Thyroid gland (tissue), 4 donors: ENCODE measurements at regions not wholly inside any gene's neighbourhood (a gene's known extent, or its start where the extent isn't known, plus 50 kb on each side); places are given as distances from the start of the nearest gene placed in this dataset.

ENCODE experiments used
- DNase-seq, 2 donors: peaks; one replicate each; pipeline ENCODE4 v3.0.0-alpha.2; 2019
- H3K27ac ChIP-seq, 3 donors: fragments of 200-600 bp; sonication (generic); 1 replicate in 2 of 3; 2 replicates in 1 of 3; pipeline ENCODE4 v1.5.1; 2016 to 2019; ENCODE audit warnings: mild to moderate bottlenecking in 1 of 3, moderate library complexity in 1 of 3
- H3K27me3 ChIP-seq: fragments of 200-600 bp; sonication (generic); one replicate; pipeline ENCODE4 v1.5.1; 2019
- H3K36me3 ChIP-seq, 2 donors: fragments of 200-600 bp; sonication (generic); one replicate each; pipeline ENCODE4 v1.5.1; 2016 to 2019
- H3K4me1 ChIP-seq, 2 donors: fragments of 200-600 bp; sonication (generic); one replicate each; pipeline ENCODE4 v1.5.1; 2017 to 2019
- H3K4me3 ChIP-seq, 3 donors: fragments of 200-600 bp; sonication (generic); replicated peaks in 1 of 3; 1 replicate in 2 of 3; 2 replicates in 1 of 3; pipeline ENCODE4 v1.5.1; 2016; ENCODE audit warnings: mild to moderate bottlenecking in 1 of 3
- H3K9me3 ChIP-seq: fragments of 200-600 bp; sonication (generic); one replicate; pipeline ENCODE4 v1.5.1; 2017
- POLR2A ChIP-seq, 2 donors: fragments of 450-650 bp; IDR thresholded peaks; one replicate each; pipeline ENCODE4 v1.6.1; 2017; ENCODE audit warnings: antibody characterized with exemption in 2 of 2, mild to moderate bottlenecking in 2 of 2, moderate library complexity in 1 of 2
- WGBS, 2 donors: methylation state at CpG; one replicate each; pipeline ENCODE4 v1.1.5; 2017; 5-methylcytosine and 5-hydroxymethylcytosine counted together
- intact Hi-C: fragments of 100-400 bp; cut with DNase I; formaldehyde crosslinking; loops from one replicate; pipeline ENCODE4 v1.15.1; 2023
- TF ChIP-seq, protein P1 (sequence below), 6 experiments: fragments of 200-600 bp in 3 of 6; fragments of 450-650 bp in 3 of 6; sonication (generic) in 3 of 6; IDR thresholded peaks; one replicate each; pipeline ENCODE4 v1.5.1; 2016 to 2019; ENCODE audit warnings: antibody characterized with exemption in 6 of 6, mild to moderate bottlenecking in 2 of 6, inconsistent platforms in 1 of 6, moderate library complexity in 1 of 6

GRCh38 chr4:125911058-125911457 lies 596.3 kb downstream of the FAT4 start:
- TF ChIP-seq, protein P1, sequence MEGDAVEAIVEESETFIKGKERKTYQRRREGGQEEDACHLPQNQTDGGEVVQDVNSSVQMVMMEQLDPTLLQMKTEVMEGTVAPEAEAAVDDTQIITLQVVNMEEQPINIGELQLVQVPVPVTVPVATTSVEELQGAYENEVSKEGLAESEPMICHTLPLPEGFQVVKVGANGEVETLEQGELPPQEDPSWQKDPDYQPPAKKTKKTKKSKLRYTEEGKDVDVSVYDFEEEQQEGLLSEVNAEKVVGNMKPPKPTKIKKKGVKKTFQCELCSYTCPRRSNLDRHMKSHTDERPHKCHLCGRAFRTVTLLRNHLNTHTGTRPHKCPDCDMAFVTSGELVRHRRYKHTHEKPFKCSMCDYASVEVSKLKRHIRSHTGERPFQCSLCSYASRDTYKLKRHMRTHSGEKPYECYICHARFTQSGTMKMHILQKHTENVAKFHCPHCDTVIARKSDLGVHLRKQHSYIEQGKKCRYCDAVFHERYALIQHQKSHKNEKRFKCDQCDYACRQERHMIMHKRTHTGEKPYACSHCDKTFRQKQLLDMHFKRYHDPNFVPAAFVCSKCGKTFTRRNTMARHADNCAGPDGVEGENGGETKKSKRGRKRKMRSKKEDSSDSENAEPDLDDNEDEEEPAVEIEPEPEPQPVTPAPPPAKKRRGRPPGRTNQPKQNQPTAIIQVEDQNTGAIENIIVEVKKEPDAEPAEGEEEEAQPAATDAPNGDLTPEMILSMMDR (IDR thresholded peaks at IDR 0.05) = no peak
- no peak for TF ChIP-seq POLR2A (IDR thresholded peaks at IDR 0.05)
- 88 to 90% methylated on average over 2 of the region's 2 CpGs for WGBS, 2 donors
- Histone ChIP-seq H3K4me1 (no peaks in the 10 kb centered on the region), H3K36me3 (no peaks in the 10 kb centered on the region), H3K27me3 (no peaks in the 10 kb centered on the region), H3K4me3 (no peak overlapping the region), H3K27ac (no peak overlapping the region), H3K9me3 (no peaks in the 10 kb centered on the region)
- intact Hi-C loops = no loop called here
- DNase-seq = no peak

DNA sequence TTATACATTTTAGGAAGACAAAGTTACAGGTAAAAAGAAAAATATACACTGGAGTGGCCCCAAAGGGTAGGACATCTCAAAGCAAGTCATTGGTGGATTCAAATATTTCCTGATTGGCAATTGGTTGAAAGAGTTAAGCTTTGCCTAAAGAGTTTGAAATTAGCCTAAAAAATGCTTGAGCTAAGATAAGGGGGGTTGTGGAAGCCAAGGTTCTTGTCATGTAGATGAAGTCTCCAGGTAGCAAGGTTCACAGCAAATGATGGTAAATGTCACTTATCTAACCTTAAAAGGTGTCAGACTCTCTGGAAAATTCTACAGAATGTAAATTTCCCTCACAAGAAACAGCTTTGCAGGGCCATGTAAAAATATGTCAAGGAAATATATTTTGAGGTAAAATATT lies 596.7 kb downstream of the FAT4 start:
- Histone ChIP-seq H3K27ac (no peak overlapping the region), H3K27me3 (no peaks in the 10 kb centered on the region), H3K36me3 (no peaks in the 10 kb centered on the region), H3K4me3 (no peak overlapping the region), H3K9me3 (no peaks in the 10 kb centered on the region), H3K4me1 (no peaks in the 10 kb centered on the region)
- no peak for DNase-seq
- TF ChIP-seq POLR2A (IDR thresholded peaks at IDR 0.05) = no peak
- TF ChIP-seq, protein P1 (IDR thresholded peaks at IDR 0.05) = no peak
- intact Hi-C loops = no loop called here

DNA sequence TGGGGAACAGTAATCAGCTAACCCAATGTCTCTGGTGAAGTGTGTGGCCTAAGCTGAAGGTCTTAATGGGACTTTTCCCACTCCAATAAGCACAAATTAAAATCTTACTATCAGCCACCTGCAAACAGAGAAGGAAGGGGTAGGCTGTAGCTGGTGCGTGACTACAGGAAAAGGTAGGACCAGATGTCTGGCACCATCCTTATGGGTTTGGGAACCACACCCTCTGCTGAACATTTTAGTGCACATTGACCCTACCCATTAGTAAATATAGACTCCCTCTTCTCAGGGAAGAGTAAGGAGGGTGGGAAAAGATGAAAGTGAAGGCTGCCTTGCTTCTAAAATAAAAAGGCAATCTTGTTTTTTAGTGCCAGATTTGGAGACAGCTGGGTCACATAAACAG lies 602.8 kb downstream of the FAT4 start:
- intact Hi-C loops = no loop called here
- no peaks in the 10 kb centered on the region for H3K9me3 ChIP-seq
- no peak for DNase-seq
- no peaks in the 10 kb centered on the region for H3K4me1 ChIP-seq
- no peaks in the 10 kb centered on the region for H3K27me3 ChIP-seq
- no peak for TF ChIP-seq POLR2A (IDR thresholded peaks at IDR 0.05)
- TF ChIP-seq, protein P1 (IDR thresholded peaks at IDR 0.05) = no peak
- no peaks in the 10 kb centered on the region for H3K36me3 ChIP-seq
- no peak overlapping the region for H3K4me3 ChIP-seq
- WGBS, 2 donors = 75 to 84% methylated on average over 1 of the region's 1 CpG
- H3K27ac ChIP-seq = no peak overlapping the region

GRCh38 chr4:125928652-125929051 lies 613.9 kb downstream of the FAT4 start:
- no peaks in the 10 kb centered on the region for H3K27me3 ChIP-seq
- no peak overlapping the region for H3K27ac ChIP-seq
- H3K4me3 ChIP-seq = no peak overlapping the region
- no peaks in the 10 kb centered on the region for H3K9me3 ChIP-seq
- no peak for DNase-seq
- H3K4me1 ChIP-seq = no peaks in the 10 kb centered on the region
- no peaks in the 10 kb centered on the region for H3K36me3 ChIP-seq
- WGBS, 2 donors = 100% methylated on average over 1 of the region's 1 CpG
- intact Hi-C loops = no loop called here
- TF ChIP-seq POLR2A (IDR thresholded peaks at IDR 0.05) = no peak
- TF ChIP-seq, protein P1 (IDR thresholded peaks at IDR 0.05) = no peak

DNA sequence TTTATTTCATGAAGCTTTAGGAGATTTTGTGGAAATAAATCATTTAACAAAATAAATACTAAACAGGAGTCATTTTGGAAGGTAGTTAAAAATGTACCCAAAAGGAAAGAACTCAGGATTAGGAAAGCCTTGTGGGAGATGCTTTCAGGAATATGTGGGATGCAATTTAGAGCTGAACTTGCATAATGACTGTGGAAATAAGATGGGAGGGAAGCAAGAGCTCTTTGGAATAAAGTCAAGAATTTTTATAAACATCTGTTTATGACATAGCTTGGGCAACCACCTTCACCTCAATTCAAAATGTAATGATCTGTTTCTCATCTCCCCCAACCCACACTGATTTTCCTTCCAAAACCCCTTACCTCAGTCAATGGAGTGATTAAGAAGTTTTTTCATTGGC lies 623.8 kb downstream of the FAT4 start:
- no peak overlapping the region for H3K4me3 ChIP-seq
- intact Hi-C loops = no loop called here
- H3K9me3 ChIP-seq = no peaks in the 10 kb centered on the region
- no peak overlapping the region for H3K27ac ChIP-seq
- no peak for DNase-seq
- no peaks in the 10 kb centered on the region for H3K27me3 ChIP-seq
- no peaks in the 10 kb centered on the region for H3K36me3 ChIP-seq
- H3K4me1 ChIP-seq = no peaks in the 10 kb centered on the region
- TF ChIP-seq, protein P1 (IDR thresholded peaks at IDR 0.05) = no peak
- no peak for TF ChIP-seq POLR2A (IDR thresholded peaks at IDR 0.05)
